Skin of body (tissue), 1 donor: ENCODE measurements at regions not wholly inside any gene's neighbourhood (a gene's known extent, or its start where the extent isn't known, plus 50 kb on each side); places are given as distances from the start of the nearest gene placed in this dataset.
"Not testable (repeated sequence)": the region's sequence is repeated elsewhere in the genome, so short reads cannot be mapped to it uniquely, and the experiment has no call there.

Experiments used
- DNase-seq: peaks from one replicate; lab custom pipeline; 2025; lab: John Stamatoyannopoulos, UW

DNA sequence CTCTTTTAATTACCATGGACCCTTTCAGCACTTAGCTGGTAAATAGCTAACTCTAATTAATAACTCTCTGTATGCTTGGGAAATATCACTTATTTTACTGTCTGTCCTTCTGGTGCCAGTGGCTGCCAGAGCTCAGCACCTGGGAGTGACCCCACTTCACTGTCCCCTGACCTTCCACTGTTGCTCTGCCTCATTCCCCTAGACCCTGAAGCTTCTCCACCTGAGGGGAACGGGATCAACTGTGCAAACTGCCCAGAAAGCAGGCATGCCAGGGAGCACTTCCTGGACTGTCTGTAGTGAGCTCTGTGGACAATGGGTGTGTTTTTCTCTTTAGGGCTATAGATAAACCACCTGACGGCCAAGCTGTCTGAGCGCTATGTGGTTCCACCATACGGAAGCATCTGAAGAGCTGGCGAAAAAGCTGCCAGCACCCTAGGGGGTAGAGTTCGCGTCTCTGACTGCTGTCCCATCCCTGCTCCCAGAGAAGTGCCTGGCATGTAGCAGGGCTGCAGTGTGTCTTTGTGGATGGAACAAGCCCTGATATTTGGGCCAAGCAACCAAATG is 106.3 kb upstream of the FOXA2 start:
- DNase-seq: no peak

DNA sequence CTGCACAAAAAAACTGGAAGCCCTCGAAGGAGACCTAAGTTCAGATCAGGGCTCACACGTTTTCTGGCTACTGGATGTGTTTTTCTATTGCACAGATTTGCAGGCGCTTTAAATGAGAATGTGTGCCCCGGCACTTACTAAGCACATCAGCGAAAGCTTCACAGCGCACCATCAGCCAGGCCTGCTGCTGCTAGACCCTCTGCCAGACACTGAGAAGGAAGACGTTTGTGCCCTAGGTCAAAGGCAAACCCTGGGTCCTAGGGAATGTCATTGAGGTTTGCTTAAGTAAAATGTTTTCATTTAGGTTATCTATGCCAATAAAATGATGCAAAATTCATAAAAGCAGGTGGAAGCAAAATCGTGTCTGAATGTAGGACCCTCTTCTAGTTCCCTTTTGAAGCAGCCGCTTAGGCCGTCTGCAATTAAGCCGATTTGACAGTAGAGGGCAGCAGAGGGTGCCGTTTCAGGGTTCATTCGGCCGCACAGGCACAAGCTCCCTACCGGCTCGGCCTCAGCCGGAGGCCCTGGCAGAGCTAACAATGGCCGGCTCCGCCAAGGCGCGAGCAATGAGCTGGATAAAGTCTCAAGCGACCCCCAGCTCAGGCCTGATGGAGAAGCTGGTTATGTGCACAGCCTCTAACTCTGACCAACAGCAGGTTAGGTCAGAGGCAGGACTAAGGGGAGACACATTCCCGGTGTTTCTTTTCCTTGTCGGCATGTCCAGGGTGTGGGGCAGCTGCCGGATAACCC is 107.2 kb upstream of the FOXA2 start:
- peak; percentile 81 for DNase-seq

DNA sequence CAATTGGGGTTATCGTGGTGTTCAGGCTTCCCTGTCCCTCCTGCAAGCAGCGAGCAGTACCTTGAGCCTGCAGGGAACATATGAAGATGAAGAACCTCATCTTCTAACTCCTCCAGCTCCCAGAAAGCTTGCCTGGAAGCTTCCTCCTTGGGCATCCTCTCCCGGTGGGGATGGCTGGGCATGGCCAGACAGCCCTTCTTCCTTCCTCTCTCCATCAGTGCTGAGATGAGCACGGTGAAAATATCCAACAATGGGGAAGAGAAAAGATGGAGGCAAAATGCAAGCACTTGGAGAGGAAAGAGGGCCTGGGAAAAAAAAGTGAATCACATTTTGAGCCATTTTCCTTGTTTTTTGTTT is 107.7 kb upstream of the FOXA2 start:
- no peak for DNase-seq

DNA sequence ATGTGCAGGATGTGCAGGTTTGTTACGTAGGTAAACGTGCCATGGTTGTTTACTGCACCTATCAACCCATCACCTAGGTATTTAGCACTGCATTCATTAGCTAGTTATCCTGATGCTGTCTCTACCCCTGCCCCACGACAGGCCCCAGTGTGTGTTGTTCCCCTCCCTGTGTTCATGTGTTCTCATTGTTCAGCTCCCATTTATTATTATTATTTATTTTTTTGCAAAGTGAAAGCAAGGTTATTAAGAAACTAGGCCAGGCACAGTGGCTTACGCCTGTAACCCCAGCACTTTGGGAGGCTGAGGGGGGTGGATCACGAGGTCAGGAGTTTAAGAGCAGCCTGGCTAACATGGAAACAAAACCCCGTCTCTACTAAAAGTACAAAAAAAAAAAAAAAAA is 108.2 kb upstream of the FOXA2 start:
- not testable (repeated sequence) for DNase-seq

DNA sequence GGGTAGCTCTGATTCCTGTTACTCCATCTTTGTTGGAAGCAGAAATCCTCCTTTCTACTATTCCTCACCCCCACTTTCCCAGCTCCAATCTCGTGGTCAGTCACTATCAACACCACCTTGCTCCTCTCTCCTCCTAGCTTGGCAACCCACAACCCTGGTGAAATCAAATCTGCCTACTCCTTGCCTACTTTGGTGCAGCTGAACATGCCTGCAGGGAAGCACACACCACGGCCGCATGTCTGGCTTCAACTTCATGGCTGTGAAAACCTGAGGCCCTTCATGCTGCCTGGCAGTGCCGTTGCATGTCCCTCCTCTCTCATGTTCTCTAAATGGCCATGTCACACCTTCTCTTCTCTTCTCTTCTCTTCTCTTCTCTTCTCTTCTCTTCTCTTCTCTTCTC is 112.4 kb upstream of the FOXA2 start:
- DNase-seq: no peak

DNA sequence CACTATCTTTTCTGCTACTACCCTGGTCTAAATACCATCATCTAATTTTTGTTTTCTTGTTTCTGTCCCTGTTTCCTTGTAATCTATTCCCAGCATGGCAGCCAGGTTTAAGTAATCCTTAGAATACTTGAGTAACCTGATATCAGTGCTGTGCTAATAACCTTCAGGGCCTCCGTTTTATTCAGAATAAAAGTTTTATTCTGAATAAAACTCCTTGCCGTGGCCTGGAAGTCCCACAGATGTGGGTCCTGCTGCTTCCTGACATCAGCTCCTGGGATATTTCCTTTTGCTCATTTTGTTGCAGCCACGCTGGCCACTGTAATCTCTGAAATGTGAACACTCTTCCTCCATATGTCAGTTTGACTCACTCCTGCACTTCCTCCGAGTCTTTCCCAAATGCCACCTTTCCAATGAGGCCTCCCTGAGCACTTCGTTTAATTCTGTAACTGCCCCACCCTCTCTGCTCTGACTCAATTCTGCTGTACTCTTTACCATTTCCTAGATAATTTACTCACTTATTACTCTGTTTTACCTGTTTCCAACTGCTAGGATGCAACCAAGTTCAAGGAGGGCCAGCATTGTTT is 114.0 kb upstream of the FOXA2 start:
- DNase-seq: no peak

DNA sequence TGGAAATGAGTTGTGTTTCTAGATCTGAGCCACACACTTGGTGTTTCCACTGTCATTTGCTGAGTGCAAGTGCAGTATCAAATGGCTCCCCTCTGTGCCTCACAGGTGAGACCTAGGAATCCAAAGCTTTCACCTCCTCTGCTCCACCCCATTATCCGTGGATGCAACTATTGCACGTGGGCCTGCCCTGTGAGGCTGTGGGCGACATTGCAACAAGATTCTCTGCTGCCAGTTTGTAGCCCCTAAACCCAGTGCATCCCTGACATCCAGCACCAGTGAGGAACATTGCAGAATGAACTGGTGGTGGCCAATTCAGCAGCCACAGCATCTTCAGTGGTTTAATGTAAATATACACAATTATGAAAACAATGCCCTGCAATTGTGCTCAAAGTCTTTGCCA is 115.0 kb upstream of the FOXA2 start:
- no peak for DNase-seq

DNA sequence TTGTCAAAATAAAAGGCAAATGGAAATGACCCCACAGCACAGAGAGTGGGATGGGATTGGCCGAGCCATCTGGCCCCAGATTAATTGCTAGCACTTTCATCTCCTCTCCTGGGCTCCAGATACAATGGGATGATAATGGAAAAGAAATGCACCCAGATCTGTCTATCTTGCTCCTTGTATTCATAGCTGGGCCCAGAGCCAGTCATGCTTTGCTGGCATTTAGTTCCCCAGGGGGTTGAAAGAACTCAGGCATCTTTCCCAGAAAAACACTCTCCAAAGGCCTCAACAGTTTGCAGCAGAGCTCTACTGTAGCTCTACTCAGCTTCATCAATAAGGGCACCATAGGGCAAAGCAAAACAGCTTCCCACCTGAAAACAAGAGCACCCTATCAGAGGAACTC is 116.0 kb upstream of the FOXA2 start:
- DNase-seq: no peak

DNA sequence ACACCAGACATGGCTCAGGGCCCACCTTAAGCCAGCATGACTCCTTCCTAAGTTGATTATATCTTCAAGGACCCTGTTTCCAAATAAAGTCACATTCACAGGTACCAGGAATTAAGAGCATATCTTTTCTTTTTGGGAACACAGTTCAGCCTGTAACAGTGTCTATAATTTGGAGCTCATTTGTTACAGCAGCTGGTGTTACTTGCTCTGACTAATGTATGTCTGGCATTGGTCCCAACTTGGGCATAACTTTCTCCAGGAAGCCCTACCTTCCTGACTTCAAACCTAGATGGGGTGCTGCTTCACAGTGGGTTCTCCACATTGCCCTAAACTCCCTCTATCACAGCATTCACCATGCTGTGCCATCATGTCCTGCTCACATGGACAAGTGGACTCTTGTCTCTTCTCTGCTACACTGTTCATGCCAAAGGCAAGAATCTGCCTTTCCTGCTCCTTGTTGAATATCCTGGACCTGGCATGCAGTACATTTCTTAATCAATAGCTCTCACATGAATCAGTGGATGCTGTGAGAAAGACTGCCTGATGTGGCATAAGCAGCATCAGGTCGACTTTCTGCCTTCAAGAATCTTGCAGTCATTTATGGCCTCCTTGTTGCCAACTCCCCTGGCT is 117.4 kb upstream of the FOXA2 start:
- no peak for DNase-seq

DNA sequence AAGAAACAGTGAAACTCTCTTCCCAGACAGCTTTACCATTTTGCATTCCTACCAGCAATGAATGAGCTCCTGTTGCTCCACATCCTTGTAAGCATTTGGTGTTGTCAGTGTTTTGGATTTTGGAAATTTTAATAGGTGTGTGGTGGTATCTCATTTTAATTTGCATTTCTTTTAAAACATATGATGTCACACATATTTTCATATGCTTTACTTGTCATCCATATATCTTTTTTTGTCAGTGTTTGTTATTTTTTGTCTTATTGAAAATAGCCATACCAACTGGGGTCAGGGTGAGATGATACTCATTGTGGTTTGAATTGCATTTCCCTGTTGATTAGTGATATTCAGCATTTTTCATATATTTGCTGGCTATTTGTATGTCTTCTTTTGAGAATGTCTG is 119.5 kb upstream of the FOXA2 start:
- DNase-seq: no peak

DNA sequence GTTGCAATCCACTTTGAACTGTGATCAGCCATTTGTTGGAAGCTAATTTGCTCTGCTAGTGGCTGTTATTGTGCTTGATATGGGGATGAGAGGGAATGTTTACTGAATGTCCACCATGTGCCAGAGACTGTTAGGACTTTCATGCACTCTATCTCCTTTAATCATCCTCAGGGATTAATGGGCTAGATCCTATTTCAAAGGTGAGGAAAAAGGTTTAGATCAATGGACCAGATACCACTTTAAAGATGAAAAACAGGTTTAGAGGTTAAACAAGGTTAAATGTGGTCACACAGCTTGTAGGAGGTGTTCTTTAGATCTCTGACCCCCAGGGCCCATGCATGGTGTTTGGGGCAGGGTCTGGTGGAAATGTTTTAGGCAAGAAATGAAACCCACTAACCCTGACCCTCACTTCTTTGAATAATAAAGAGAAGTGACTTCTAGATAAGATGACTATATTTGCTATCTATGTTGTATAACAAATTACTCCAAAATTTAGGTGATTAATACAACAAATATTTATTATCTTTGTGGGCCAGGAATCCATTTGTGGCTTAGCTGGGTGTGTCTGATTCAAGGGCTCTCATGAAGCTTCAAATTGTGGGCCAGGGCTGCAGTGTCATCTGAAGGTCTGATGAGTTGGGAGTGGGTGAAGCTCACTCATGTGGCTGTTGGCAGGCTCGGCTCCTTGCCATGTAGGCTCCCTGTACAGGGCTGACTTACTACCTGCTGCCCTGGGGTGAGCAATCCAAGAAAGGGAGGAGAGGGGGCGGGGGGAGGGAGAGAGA is 127.8 kb upstream of the FOXA2 start:
- no peak for DNase-seq

DNA sequence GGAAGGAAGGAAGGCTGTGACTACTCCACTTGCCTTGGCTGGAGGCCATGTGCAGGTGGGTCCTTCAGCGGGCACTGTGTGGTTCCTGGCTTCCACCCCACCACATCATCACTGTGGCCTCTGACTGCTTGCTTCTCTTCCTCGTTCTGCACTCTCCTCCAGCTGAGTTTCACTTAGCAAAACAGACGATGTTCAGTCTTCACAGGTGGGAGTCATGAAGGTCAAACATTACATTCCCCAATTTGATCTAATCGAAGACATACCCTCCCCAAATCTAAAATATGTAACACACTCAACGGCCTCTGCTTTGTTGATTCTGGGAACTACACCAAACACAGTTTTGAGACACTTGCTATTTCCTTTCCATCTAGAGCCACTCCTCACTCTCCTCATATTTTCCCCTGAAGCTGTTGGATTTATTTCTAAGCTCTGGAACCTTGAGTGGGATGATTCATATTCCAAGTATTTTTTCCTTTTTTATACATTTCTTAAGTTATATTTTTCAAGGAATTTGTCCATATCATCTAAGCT is 132.5 kb upstream of the FOXA2 start:
- DNase-seq: peak; percentile 19

DNA sequence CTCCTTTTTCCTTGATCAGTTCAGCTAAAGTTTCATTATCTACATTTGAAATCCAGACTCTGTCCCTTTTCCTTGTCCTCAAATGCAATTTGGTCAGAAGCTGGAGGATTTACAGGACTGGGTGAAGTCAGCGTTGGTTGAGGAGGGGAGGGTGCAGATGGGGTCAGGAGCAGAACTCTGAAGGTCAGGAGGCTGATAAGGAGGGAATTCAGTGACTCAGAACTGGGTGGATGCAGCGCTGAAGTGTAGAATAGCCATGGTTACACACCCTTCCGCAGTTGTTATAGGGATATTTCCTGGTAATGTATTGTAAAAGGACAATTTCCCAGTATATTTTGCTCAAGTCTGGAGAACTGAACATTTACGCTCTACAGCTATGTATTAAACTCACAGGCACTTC is 133.1 kb upstream of the FOXA2 start:
- peak; percentile 59 for DNase-seq

DNA sequence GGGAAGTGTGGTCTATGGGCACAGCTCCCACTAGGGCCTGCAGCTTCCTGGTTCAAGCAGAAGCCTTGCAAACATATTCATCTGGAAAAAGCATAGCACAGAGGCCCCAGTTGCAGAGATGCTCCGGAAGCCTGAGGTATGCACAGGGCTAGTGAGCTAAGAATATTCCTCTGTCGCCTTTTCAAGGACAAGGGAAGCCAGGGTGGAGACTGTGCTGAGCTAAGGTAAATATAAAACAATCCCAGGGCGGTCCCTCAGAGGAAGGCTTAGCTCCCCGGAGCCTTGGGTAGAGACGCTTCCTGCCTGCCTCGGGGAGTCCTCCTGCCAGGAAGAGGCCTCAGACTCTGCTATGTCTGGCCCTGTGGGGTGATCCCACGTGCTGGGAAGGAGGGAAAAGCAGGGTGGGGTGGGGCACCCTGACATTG is 134.8 kb upstream of the FOXA2 start:
- peak; percentile 25 for DNase-seq

DNA sequence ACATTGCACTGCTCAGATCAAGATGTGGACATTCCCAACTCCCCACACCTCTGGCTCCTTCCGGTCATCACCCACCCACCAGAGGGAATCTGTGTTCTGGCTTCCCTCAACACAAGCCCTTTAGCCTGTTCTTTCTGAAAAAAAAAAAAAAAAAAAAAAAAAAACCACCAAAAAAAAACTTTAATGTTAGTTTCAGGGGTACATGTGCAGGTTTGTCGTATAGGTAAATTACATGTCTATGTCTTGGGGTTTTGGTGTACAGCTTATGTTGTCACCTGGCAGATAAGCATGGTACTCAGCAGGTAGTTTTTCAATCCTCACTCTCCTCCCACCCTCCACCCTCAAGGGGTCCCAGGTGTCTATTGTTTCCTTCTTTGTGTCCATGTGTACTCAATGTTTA is 135.8 kb upstream of the FOXA2 start:
- DNase-seq: no peak

DNA sequence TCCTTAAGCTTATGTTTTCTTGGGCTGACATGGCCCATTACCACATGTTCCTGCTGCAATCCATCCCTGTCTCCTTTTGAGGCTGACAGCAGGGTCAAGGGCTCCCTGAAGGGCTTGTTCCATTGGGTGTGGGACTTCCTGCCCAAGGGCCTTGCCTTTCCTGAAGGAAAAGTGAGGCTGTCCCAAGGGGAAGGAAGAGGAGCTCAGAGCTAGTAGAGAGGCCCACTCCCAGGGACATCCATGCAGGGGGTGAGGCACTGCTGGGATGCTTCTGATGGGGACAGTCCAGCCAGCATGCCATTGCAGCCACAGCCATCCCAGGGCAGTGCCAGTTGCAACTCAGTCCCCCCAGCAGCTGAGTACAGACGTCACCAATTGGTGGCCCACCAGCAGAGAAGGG is 138.4 kb upstream of the FOXA2 start:
- no peak for DNase-seq

DNA sequence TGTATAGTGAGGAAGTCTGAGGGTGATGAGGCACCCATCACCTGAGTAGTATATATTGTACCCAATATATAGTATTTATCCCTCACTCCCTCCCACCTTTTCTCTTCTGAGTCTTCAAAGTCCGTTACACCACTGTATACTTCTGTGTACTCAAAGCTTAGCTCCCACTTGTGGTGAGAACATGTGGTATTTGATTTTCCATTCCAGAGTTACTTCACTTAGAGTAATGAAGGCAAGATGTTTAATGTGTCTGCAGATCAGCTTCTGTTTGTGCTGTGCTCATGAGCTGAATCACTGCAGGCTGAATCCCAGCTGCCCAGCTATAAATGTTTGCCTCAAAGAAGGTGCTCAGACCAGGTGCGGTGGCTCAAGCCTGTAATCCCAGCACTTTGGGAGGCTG is 139.3 kb upstream of the FOXA2 start:
- DNase-seq: peak; percentile 69

DNA sequence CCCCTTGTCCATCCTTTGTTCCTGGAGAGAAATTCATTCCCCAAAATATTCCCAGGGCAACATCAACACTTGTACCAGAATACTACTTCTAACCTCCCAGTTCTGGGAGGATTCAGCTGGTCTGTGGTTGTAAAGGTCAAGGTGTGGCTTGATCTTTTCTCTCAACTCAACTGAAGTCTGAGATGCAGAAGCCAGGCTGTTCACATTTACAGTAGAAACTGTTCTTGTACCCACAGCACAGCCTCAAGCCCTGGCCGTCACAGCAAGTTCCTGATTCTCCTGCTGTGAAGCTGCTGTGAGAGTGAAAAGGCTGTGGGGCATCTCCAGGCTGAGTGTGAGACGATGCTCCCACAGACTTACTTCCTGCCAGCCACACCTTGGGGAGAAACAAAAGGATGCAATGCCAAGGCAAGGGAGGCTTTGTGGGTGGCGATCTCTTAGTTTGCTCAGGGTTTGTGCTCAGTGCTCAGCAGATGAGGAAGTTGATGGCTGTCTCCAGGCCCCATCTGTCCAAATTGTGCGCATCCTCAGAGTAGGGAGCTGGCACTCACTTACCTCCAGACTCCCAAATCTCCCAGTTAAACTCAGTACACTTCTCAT is 143.9 kb upstream of the FOXA2 start:
- no peak for DNase-seq

DNA sequence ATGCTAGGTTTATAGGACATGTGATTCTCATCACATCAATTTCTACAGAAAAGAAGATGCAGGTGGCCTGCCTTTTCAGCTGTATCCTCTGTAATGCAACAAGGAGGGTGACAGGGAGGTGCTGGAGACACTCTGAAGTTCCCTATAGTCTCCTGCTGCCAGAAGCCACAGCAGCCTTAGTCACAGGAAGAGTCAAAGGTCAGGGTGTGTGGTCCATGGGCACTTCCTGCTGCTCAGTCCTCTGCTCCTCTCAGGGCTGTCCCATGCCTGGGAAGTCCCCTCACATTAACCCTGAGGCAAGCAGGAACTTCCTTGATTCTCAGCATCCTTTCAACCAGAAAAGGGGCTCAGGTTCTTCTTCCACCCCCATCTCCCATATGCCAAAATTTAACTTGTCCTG is 144.8 kb upstream of the FOXA2 start:
- DNase-seq: no peak

DNA sequence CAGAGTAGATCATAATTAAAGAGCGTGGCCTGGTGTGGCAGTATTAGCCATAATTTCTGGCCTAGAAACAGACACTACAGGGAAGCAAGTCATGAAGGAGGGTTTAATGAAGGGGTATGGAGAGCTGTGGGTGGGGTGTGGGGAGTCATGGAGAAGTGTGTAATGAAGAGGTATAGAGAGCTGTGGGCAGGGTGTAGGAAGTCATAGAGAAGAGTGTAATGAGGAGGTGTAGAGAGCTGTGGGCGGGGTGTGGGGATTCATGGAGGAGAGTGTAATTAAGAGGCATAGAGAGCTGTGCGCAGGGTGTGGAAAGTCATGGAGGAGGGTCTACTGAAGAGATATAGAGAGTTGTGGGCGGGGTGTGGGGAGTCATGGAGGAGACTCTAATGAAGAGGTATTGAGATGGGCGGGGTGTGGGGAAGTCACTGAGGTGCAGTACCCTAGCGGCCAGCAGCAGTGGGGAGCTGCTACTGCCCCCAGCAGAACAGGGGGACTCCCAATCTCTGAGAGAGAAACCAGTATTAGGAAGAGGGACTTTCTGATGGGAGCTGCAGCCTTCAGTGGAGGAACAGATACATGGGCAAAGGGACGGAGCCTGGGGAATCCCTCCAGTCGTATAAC is 145.4 kb upstream of the FOXA2 start:
- no peak for DNase-seq

DNA sequence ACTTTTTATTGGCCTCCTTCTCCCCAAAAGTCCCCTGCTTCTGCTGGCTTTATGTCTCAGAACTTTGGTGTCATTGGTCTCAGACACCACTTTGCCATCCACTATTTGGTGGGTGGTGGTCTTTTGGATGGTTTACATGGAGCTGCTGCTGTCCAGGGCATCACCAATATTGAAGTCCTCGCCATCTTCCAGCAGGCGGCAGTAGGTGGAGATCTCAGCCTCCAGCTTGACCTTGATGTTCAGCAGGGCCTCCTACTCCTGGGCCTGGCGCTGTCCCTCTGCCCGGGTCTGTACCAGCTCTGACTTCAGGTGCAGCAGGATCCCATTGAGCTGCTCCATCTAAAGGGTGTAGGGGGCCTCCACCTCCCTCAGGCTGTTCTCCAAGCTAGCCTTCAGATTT is 148.4 kb upstream of the FOXA2 start:
- DNase-seq: no peak
